ENCODE measurements at regions not wholly inside any gene's neighbourhood (a gene's known extent, or its start where the extent isn't known, plus 50 kb on each side); places are given as distances from the start of the nearest gene placed in this dataset.

- DNase-seq (ENCODE audit: low read depth) = no peak
These were observed 234.1 kb downstream of the ANKRD50 start for GRCh38 chr4:124478470-124478869.

GRCh38 chr4:124480061-124480460 lies 232.5 kb downstream of the ANKRD50 start:
- DNase-seq (ENCODE audit: low read depth) = no peak

- DNase-seq (ENCODE audit: low read depth) = no peak
These were observed 231.4 kb downstream of the ANKRD50 start for GRCh38 chr4:124481123-124481522.

GRCh38 chr4:124483048-124483906 lies 229.3 kb downstream of the ANKRD50 start:
- DNase-seq (ENCODE audit: low read depth) = no peak

DNA sequence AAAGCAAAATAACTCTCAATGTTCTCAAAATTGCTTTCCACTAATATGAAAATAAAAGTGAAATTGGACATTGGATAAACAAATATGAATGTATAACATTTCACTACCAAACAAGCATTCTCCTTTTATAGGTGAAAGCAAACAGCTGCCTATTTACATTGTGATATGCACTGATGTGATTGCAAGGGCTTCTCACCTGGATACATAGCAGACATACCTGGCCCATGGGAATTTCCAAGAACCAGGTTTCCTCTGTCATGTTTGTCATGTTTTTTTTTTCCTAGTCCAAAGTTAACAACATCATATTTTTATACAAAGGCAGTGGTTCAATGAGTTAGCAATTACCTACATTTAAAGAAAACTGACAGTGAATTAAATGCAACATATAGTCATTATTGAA lies 228.5 kb downstream of the ANKRD50 start:
- DNase-seq (ENCODE audit: low read depth) = no peak

DNA sequence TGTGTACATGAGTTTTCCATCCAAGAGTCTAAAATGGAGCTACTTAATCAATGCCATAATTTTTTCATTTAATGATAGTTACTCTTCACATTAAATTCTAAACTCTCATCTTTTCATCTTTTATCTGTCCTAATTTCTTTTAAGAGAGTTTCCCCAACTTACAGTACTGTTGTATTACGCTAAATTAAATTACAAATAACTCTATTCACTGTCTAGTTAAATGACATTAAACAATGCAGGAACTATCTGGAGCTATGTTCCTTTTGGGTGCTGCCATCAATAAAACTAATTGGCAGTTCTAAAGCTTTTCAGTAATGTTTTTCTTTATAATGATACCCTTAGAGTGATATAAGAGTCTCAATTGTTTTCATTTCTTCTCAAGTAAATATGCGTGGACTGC lies 227.6 kb downstream of the ANKRD50 start:
- no peak for DNase-seq (ENCODE audit: low read depth)

- DNase-seq (ENCODE audit: low read depth) = no peak
These were observed 226.1 kb downstream of the ANKRD50 start for GRCh38 chr4:124486423-124486822.

DNA sequence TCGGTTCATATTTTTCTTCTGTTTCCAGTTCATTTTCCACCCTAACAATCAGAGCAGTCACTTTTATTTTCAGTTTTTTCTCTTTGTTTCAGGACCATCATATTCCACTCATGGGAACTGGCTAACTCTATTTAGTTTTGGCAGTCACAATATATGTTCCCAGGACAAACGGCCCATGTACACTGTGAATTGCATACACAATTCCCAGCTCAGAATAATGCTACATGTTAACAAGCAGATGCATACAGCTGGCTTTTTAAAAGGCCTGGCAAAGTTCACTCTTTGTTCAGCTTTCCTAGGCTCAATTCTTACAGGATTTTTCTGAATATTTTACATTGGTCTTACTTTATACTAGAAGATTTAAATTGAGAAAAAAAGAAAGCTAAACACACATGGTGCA lies 224.9 kb downstream of the ANKRD50 start:
- no peak for DNase-seq (ENCODE audit: low read depth)

- DNase-seq (ENCODE audit: low read depth) = no peak
These were observed 221.0 kb downstream of the ANKRD50 start for GRCh38 chr4:124491361-124492145.

GRCh38 chr4:124499261-124499660 lies 213.3 kb downstream of the ANKRD50 start:
- DNase-seq (ENCODE audit: low read depth) = no peak

GRCh38 chr4:124501576-124501975 lies 211.0 kb downstream of the ANKRD50 start:
- DNase-seq (ENCODE audit: low read depth) = no peak

GRCh38 chr4:124504431-124504830 lies 208.1 kb downstream of the ANKRD50 start:
- no peak for DNase-seq (ENCODE audit: low read depth)

DNA sequence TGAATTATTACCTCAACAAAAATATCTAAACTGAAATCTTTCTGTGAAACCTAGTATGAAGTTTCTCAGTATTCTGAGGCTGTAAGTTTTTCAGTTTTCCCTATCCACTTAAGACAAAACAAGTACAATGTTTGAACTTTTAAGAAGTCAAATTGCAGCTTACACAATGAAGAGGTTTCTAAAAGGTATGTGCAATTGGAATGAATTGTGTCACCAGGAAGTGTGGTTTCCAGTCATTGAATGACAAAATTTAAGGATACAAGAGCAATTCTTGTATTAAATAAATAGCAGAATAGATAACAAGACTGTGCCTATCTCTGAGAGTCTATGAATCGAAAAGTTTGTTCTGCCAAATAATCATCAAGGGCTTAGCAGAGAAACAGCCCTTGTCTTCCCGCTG lies 207.3 kb downstream of the ANKRD50 start:
- DNase-seq (ENCODE audit: low read depth) = no peak

GRCh38 chr4:124509151-124509550 lies 203.4 kb downstream of the ANKRD50 start:
- no peak for DNase-seq (ENCODE audit: low read depth)

GRCh38 chr4:124514588-124514987 lies 197.9 kb downstream of the ANKRD50 start:
- DNase-seq (ENCODE audit: low read depth) = no peak

DNA sequence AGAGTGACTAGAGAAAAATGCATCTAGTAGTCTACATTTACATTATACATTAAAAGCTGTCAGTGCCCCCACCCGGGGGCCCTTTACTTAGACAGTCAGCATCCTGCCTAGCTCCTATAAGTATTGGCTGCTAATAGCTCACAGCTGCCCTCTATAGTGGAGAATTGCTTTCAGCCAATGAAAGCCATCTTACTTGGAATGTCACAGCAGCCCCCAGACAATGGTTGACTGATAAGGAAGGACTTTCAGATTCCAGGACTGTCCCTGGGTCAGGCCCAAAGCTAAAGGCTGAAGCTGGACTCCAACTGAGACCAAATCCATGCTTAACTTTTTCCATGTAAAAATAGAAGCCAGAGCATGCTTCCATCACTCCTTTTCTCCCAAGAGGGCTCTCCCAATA lies 196.9 kb downstream of the ANKRD50 start:
- no peak for DNase-seq (ENCODE audit: low read depth)

DNA sequence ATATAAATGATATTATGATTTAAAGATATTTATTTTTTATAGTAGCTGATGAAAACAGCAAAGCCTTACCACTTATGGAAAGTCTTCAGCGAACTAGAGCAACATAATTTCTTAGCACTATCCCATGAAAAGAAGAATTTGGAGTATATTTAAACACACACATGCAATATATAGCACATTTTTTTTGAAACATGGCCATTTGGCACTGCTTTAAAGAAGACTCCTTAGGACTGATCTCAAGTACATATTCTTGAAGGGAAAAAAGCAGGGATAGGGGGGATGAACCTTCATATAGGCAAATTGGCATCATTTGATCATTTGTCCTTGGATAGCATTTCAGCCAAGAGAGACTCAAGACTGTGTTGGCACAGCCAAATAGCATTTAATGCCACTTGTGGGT lies 193.3 kb downstream of the ANKRD50 start:
- no peak for DNase-seq (ENCODE audit: low read depth)

DNA sequence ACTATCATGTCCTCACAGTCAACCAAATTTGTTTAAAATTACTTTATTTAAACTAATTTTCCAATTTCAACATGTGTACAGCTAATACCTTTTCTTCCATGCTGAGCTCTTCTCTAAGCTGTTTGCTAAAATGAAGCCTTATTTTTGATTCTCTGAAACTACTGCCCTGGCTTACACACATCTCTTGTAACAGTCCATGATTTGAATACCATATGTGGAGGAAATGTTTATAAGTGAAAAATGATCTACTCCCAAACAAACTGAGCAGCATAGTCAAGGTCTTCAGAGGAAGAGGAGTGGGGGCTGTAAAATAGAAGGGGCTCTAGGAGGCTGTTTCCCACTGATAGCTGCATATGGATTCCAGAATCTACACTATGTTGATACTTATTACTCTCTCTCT lies 188.7 kb downstream of the ANKRD50 start:
- no peak for DNase-seq (ENCODE audit: low read depth)

GRCh38 chr4:124525524-124525923 lies 187.0 kb downstream of the ANKRD50 start:
- DNase-seq (ENCODE audit: low read depth) = no peak

- no peak for DNase-seq (ENCODE audit: low read depth)
These were observed 186.2 kb downstream of the ANKRD50 start for GRCh38 chr4:124526331-124526730.

DNA sequence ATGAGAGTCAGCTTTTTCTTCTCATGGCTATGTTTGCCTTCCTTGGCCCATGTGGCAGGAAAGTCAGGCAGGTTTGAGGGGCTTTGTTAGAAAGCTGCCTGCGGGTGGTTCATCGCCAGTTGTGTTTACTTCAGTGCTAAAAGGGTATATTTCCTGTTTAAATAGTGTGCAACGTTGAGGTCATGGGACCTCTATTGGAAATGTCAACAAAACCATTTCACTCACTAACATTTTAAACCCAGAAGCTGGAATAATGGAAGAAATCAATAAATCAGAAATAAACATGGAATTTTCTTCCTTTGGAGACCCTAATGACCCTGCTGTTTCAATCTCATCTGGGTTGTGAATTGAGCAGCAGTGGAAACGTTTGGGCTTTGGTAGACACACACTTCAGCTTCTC lies 185.8 kb downstream of the ANKRD50 start:
- DNase-seq (ENCODE audit: low read depth) = no peak

GRCh38 chr4:124527364-124527763 lies 185.2 kb downstream of the ANKRD50 start:
- no peak for DNase-seq (ENCODE audit: low read depth)

- no peak for DNase-seq (ENCODE audit: low read depth)
These were observed 183.4 kb downstream of the ANKRD50 start for GRCh38 chr4:124529131-124529530.
